ENCODE measurements at regions not wholly inside any gene's neighbourhood (a gene's known extent, or its start where the extent isn't known, plus 50 kb on each side); places are given as distances from the start of the nearest gene placed in this dataset.

DNA sequence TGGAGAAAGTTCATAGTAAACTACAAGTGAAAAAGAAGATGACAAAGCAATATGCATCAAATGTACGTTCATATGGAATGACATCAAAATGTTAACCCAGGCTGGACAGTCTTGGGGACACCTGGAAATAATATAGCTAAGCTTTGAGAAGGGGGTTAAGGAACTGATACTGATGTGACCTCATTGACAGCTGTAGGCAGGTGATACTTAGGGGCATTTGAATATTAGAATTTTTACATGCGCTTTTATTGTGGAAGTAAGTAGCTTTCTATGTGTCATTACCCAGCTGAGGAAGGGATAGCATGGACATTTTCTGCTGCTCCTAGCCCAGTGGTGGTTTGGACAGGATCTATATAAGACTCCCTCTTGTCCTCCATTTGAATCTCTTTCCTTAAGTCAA is 299.7 kb downstream of the CWC27 start:
- Mint-ChIP-seq H3K27ac (peak overlapping the region; percentile 66), H3K4me1 (peaks cover 14% of the 10 kb centered on the region), H3K9me3 (no peaks in the 10 kb centered on the region), H3K27me3 (no peaks in the 10 kb centered on the region), H3K36me3 (no peaks in the 10 kb centered on the region), H3K4me3 (no peak overlapping the region)
- ATAC-seq (ENCODE audit: low read depth), result peak; percentile 88
- no peak for DNase-seq (ENCODE audit: low spot score in 2 of 2)

GRCh38 chr5:65070026-65070425 is 301.3 kb downstream of the CWC27 start:
- Mint-ChIP-seq H3K27ac (no peak overlapping the region), H3K4me3 (no peak overlapping the region), H3K9me3 (no peaks in the 10 kb centered on the region), H3K4me1 (peaks cover 14% of the 10 kb centered on the region), H3K27me3 (no peaks in the 10 kb centered on the region), H3K36me3 (no peaks in the 10 kb centered on the region)
- ATAC-seq (ENCODE audit: low read depth) (no peak), DNase-seq (ENCODE audit: low spot score in 2 of 2) (no peak)

DNA sequence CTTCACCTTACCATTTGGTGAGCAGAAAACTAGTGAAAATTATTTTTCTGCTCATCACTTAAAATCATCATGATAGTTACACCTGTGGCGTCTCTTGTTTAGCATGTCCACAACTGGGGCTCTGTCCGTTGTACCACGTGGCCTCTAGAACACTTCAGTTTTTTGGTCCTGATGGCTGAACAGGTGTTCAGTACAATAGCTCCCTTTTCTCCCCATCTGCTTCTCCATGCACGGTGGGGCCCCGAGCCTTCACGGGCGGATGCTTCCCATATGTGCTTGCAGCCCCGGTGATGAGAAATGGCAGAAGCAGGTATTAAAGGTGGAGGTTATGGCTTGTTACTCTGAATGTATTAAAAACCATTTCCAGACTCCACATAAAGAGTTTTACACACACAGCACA is 304.1 kb downstream of the CWC27 start:
- no peaks in the 10 kb centered on the region for H3K36me3 Mint-ChIP-seq
- ATAC-seq (ENCODE audit: low read depth) (peak; percentile 13), DNase-seq (ENCODE audit: low spot score in 2 of 2) (no peak)
- H3K4me1 Mint-ChIP-seq, result peaks cover 8% of the 10 kb centered on the region
- H3K27me3 Mint-ChIP-seq, result no peaks in the 10 kb centered on the region
- H3K4me3 Mint-ChIP-seq, result no peak overlapping the region
- no peaks in the 10 kb centered on the region for H3K9me3 Mint-ChIP-seq
- H3K27ac Mint-ChIP-seq, result peak overlapping the region; percentile 53

DNA sequence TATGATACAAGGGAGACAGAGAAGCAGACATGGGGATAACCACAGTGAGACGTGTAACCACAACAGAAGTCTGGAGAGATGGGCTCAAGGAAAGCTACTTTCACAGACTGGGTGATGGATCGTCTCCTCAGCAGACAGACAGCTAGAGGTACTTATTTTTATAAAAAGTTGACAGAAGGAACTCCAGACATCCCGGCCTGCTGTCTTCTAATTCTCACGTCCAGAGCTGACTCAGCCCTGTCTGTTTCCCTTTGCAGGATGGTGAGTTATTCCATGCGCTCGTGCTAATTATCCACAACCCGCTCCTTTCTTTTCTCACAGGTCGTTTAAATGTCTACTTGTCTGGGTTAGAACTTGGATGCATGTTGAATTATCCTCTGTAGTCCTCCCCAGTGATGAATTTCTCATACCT is 304.5 kb downstream of the CWC27 start:
- Mint-ChIP-seq H3K9me3 (no peaks in the 10 kb centered on the region), H3K4me3 (no peak overlapping the region), H3K4me1 (peaks cover 8% of the 10 kb centered on the region), H3K27ac (peak overlapping the region; percentile 53), H3K27me3 (no peaks in the 10 kb centered on the region), H3K36me3 (no peaks in the 10 kb centered on the region)
- DNase-seq (ENCODE audit: low spot score in 2 of 2), result no peak
- no peak for ATAC-seq (ENCODE audit: low read depth)

DNA sequence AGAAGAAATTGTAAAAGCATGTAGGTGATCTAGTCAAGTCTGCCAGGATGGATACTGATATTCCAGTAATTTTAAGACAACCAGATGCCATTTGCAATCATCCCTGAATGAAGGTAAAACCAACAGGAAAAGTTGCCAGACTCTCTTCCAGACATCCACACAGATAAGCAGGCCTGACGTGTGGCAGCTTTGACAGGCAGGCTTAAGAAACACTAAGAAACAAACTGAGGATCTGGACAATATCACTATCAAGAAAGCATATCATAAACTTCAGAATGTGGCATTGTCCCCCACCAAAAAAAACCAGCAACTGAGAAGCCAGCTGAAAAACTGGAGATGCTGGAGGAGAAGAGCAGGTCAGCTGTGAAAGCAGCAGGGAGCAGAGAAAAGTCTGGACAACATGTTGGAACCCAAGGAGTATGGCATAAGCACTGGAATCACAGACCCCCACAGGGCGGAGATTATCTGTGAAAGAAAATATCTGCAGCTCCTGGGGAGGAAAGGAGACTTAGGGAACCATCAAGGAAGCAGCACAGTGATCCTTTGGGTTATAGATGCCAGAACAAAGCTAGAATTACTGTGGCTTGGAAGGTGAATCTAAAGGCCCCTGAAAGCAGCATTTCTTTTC is 307.0 kb downstream of the CWC27 start:
- Mint-ChIP-seq H3K27me3 (no peaks in the 10 kb centered on the region), H3K4me3 (no peak overlapping the region), H3K36me3 (no peaks in the 10 kb centered on the region), H3K9me3 (no peaks in the 10 kb centered on the region), H3K27ac (peak overlapping the region; percentile 26), H3K4me1 (peaks cover 4% of the 10 kb centered on the region)
- ATAC-seq (ENCODE audit: low read depth) (no peak), DNase-seq (ENCODE audit: low spot score in 2 of 2) (no peak)

GRCh38 chr5:65076251-65076869 is 307.6 kb downstream of the CWC27 start:
- peak; percentile 92 for ATAC-seq (ENCODE audit: low read depth)
- Mint-ChIP-seq H3K36me3 (no peaks in the 10 kb centered on the region), H3K4me1 (peaks cover 4% of the 10 kb centered on the region), H3K27ac (no peak overlapping the region), H3K27me3 (no peaks in the 10 kb centered on the region), H3K9me3 (no peaks in the 10 kb centered on the region), H3K4me3 (no peak overlapping the region)
- DNase-seq (ENCODE audit: low spot score in 2 of 2), result peak; percentile 26 to 42

- H3K27me3 Mint-ChIP-seq, result no peaks in the 10 kb centered on the region
- ATAC-seq (ENCODE audit: low read depth) (no peak), DNase-seq (ENCODE audit: low spot score in 2 of 2) (no peak)
- no peaks in the 10 kb centered on the region for H3K36me3 Mint-ChIP-seq
- no peaks in the 10 kb centered on the region for H3K9me3 Mint-ChIP-seq
- H3K27ac Mint-ChIP-seq, result no peak overlapping the region
- no peak overlapping the region for H3K4me3 Mint-ChIP-seq
- peaks cover 4% of the 10 kb centered on the region for H3K4me1 Mint-ChIP-seq
These were observed 308.9 kb downstream of the CWC27 start for GRCh38 chr5:65077653-65078052.

DNA sequence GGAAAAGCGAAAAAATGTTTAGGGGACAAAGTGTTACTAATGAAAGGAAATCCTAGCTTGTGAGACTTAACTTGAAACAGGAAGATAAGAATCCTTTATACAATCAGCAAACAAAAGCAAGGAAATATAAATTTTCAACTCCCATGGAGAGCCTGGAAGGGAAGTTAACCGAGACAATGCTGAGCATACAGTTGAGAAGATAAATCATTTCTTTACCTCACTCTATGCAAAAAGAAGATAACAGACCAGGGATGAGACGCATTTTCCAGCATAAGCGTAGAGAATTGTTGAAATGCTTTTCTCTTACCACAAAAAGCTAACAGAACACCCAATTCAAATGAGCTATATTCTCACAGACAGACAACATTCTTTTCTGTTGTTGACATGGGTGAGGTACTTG is 309.6 kb downstream of the CWC27 start:
- Mint-ChIP-seq H3K9me3 (no peaks in the 10 kb centered on the region), H3K4me3 (no peak overlapping the region)

GRCh38 chr5:65081071-65081470 is 312.3 kb downstream of the CWC27 start:
- no peaks in the 10 kb centered on the region for H3K9me3 Mint-ChIP-seq
- H3K4me3 Mint-ChIP-seq, result no peak overlapping the region
- no peak overlapping the region for H3K27ac Mint-ChIP-seq
- H3K4me1 Mint-ChIP-seq, result no peaks in the 10 kb centered on the region
- no peak for ATAC-seq (ENCODE audit: low read depth)
- H3K36me3 Mint-ChIP-seq, result no peaks in the 10 kb centered on the region
- H3K27me3 Mint-ChIP-seq, result no peaks in the 10 kb centered on the region
- DNase-seq (ENCODE audit: low spot score in 2 of 2), result no peak

More for the DNA sequence above, 309.6 kb downstream of the CWC27 start:
- Mint-ChIP-seq H3K4me1 (no peaks in the 10 kb centered on the region), H3K27ac (no peak overlapping the region), H3K27me3 (no peaks in the 10 kb centered on the region), H3K36me3 (no peaks in the 10 kb centered on the region)
- no peak for DNase-seq (ENCODE audit: low spot score in 2 of 2)
- ATAC-seq (ENCODE audit: low read depth), result no peak

GRCh38 chr5:65084795-65085515 is 316.2 kb downstream of the CWC27 start:
- Mint-ChIP-seq H3K27ac (no peak overlapping the region), H3K36me3 (peaks cover under 1% of the 10 kb centered on the region), H3K4me3 (no peak overlapping the region), H3K27me3 (peaks cover 3% of the 10 kb centered on the region), H3K4me1 (no peaks in the 10 kb centered on the region), H3K9me3 (peaks cover under 1% of the 10 kb centered on the region)
- no peak for DNase-seq (ENCODE audit: low spot score in 2 of 2)
- no peak for ATAC-seq (ENCODE audit: low read depth)

- Mint-ChIP-seq H3K4me3 (no peak overlapping the region), H3K36me3 (peaks cover 2% of the 10 kb centered on the region), H3K27ac (no peak overlapping the region), H3K4me1 (no peaks in the 10 kb centered on the region), H3K9me3 (peaks cover 2% of the 10 kb centered on the region), H3K27me3 (peaks cover 4% of the 10 kb centered on the region)
- ATAC-seq (ENCODE audit: low read depth) (no peak), DNase-seq (ENCODE audit: low spot score in 2 of 2) (no peak)
These were observed 316.8 kb downstream of the CWC27 start for GRCh38 chr5:65085516-65085850.

GRCh38 chr5:65086234-65086890 is 317.6 kb downstream of the CWC27 start:
- peaks cover 2% of the 10 kb centered on the region for H3K36me3 Mint-ChIP-seq
- ATAC-seq (ENCODE audit: low read depth), result no peak
- peaks cover 4% of the 10 kb centered on the region for H3K27me3 Mint-ChIP-seq
- no peak overlapping the region for H3K27ac Mint-ChIP-seq
- H3K4me1 Mint-ChIP-seq, result no peaks in the 10 kb centered on the region
- no peak for DNase-seq (ENCODE audit: low spot score in 2 of 2)
- H3K9me3 Mint-ChIP-seq, result peaks cover 6% of the 10 kb centered on the region
- no peak overlapping the region for H3K4me3 Mint-ChIP-seq

- H3K27me3 Mint-ChIP-seq, result peaks cover 4% of the 10 kb centered on the region
These were observed 318.4 kb downstream of the CWC27 start for GRCh38 chr5:65087154-65087553.

DNA sequence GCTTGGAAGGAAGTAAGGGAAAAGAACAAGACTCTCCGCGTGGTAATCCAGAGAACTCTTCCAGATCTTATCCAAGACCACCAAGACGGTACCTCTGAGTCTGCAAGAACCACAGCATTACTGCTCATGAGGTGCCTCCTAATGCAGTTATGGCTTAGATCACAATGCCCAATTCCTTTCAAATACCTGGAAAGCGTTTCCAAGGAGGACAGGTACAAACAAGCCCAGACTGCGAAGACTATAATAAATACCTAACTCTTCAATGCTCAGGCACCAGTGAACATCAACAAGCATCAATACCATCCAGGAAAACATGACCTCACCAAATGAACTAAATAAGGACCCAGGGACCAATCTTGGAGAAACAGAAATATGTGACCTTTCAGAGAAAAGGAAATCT is 325.5 kb downstream of the CWC27 start:
- Mint-ChIP-seq H3K27me3 (peaks cover 4% of the 10 kb centered on the region), H3K27ac (no peak overlapping the region), H3K4me3 (no peak overlapping the region), H3K4me1 (no peaks in the 10 kb centered on the region), H3K9me3 (peaks cover 12% of the 10 kb centered on the region), H3K36me3 (peaks cover 4% of the 10 kb centered on the region)
- no peak for ATAC-seq (ENCODE audit: low read depth)
- no peak for DNase-seq (ENCODE audit: low spot score in 2 of 2)

More at GRCh38 chr5:65087154-65087553, 318.4 kb downstream of the CWC27 start:
- no peak for DNase-seq (ENCODE audit: low spot score in 2 of 2)
- H3K9me3 Mint-ChIP-seq, result peaks cover 9% of the 10 kb centered on the region
- H3K4me1 Mint-ChIP-seq, result no peaks in the 10 kb centered on the region
- peaks cover 4% of the 10 kb centered on the region for H3K36me3 Mint-ChIP-seq
- no peak overlapping the region for H3K4me3 Mint-ChIP-seq
- ATAC-seq (ENCODE audit: low read depth), result no peak
- H3K27ac Mint-ChIP-seq, result no peak overlapping the region
